ENCODE measurements at regions not wholly inside any gene's neighbourhood (a gene's known extent, or its start where the extent isn't known, plus 50 kb on each side); places are given as distances from the start of the nearest gene placed in this dataset.

GRCh38 chr6:104321301-104321700 is 538.4 kb downstream of the HACE1 start:
- TF ChIP-seq POLR2A (IDR thresholded peaks at IDR 0.05; ENCODE audit: low read depth, low read length) (no peak), MAX (IDR thresholded peaks at IDR 0.05; ENCODE audit: insufficient read depth, insufficient read length) (no peak), POLR2AphosphoS5 (IDR thresholded peaks at IDR 0.05; ENCODE audit: insufficient read depth, low read depth, low read length) (no peak)
- TF ChIP-seq, protein P1, sequence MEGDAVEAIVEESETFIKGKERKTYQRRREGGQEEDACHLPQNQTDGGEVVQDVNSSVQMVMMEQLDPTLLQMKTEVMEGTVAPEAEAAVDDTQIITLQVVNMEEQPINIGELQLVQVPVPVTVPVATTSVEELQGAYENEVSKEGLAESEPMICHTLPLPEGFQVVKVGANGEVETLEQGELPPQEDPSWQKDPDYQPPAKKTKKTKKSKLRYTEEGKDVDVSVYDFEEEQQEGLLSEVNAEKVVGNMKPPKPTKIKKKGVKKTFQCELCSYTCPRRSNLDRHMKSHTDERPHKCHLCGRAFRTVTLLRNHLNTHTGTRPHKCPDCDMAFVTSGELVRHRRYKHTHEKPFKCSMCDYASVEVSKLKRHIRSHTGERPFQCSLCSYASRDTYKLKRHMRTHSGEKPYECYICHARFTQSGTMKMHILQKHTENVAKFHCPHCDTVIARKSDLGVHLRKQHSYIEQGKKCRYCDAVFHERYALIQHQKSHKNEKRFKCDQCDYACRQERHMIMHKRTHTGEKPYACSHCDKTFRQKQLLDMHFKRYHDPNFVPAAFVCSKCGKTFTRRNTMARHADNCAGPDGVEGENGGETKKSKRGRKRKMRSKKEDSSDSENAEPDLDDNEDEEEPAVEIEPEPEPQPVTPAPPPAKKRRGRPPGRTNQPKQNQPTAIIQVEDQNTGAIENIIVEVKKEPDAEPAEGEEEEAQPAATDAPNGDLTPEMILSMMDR (IDR thresholded peaks at IDR 0.05; ENCODE audit: extremely low read depth in 1 of 2, insufficient read depth in 1 of 2, low read depth in 1 of 2, low read length in 2 of 2), result no peak

Measured in endothelial cell of umbilical vein (primary cell).